HUES64 (cell line): ENCODE measurements at regions not wholly inside any gene's neighbourhood (a gene's known extent, or its start where the extent isn't known, plus 50 kb on each side); places are given as distances from the start of the nearest gene placed in this dataset.

Source experiments
- H3K27ac ChIP-seq: 2 replicates; pipeline ENCODE4 v1.7.0; 2013; ENCODE audit warnings: low read depth, low read length, inconsistent platforms
- H3K27me3 ChIP-seq: 2 replicates; pipeline ENCODE4 v1.6.1; 2013; ENCODE audit warnings: mild to moderate bottlenecking, low read length; ENCODE audit not compliant: insufficient read depth
- H3K36me3 ChIP-seq: 2 replicates; pipeline ENCODE4 v1.6.1; 2013; ENCODE audit warnings: mild to moderate bottlenecking, low read length; ENCODE audit not compliant: insufficient read depth
- H3K4me1 ChIP-seq: 2 replicates; pipeline ENCODE4 v1.6.1; 2013; ENCODE audit warnings: mild to moderate bottlenecking, low read length, moderate library complexity; ENCODE audit not compliant: insufficient read depth
- H3K4me3 ChIP-seq: 2 replicates; pipeline ENCODE4 v1.5.1; 2013; ENCODE audit warnings: mild to moderate bottlenecking, low read length, moderate library complexity
- H3K9ac ChIP-seq: 2 replicates; pipeline ENCODE4 v1.6.1; 2013; ENCODE audit warnings: mild to moderate bottlenecking, low read depth, low read length
- H3K9me3 ChIP-seq: 2 replicates; pipeline ENCODE4 v1.6.1; 2013; ENCODE audit warnings: low read depth, low read length; ENCODE audit not compliant: insufficient read depth
- WGBS: fragments of 150-250, 120-280 bp; methylation state at CpG from one replicate; pipeline ENCODE4 v1.1.7; 2013; ENCODE audit warnings: missing lambda C conversion rate; 5-methylcytosine and 5-hydroxymethylcytosine counted together

DNA sequence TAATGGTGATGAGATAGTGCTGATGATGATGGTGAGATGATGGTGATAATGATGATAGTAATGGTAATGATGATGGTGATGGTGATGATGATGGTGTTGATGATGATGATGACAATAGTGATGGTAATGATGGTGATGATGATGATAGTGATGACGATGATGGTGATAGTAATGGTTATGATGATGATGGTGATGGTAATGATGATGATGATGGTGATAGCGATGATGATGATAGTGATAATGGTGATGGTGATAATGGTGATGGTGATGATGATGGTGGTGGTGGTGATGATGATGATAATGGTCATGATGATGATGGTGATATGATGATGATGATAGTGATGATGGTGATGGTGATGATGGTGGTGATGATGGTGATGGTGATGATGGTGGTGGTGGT lies 384.6 kb downstream of the MATN1 start:
- Histone ChIP-seq H3K4me1 (no peaks in the 10 kb centered on the region), H3K27ac (no peak overlapping the region), H3K9ac (no peak overlapping the region), H3K36me3 (no peaks in the 10 kb centered on the region), H3K27me3 (peaks cover 3% of the 10 kb centered on the region), H3K4me3 (no peak overlapping the region), H3K9me3 (no peaks in the 10 kb centered on the region)
- 94% methylated on average over 2 of the region's 2 CpGs for WGBS

DNA sequence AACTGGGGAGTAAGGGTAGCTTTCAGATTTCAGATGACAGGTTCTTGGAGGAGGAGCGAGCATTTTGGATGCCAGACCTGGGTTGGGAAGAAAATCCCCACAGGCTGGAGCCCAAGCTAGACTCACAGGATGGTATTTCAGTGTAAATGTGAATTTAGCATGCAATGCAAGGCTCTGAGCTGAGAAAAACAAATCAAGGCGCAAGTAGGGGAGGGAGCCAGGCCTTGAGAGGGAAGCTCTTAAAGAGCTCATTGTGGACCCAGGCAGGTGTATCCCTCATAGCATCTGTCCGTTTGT lies 386.1 kb downstream of the MATN1 start:
- H3K9ac ChIP-seq = no peak overlapping the region
- H3K4me3 ChIP-seq = no peak overlapping the region
- no peaks in the 10 kb centered on the region; the same call in 1 of the 2 replicates for H3K27me3 ChIP-seq
- no peaks in the 10 kb centered on the region for H3K36me3 ChIP-seq
- H3K4me1 ChIP-seq = no peaks in the 10 kb centered on the region
- WGBS = 87% methylated on average over 3 of the region's 3 CpGs
- no peaks in the 10 kb centered on the region for H3K9me3 ChIP-seq
- H3K27ac ChIP-seq = no peak overlapping the region

DNA sequence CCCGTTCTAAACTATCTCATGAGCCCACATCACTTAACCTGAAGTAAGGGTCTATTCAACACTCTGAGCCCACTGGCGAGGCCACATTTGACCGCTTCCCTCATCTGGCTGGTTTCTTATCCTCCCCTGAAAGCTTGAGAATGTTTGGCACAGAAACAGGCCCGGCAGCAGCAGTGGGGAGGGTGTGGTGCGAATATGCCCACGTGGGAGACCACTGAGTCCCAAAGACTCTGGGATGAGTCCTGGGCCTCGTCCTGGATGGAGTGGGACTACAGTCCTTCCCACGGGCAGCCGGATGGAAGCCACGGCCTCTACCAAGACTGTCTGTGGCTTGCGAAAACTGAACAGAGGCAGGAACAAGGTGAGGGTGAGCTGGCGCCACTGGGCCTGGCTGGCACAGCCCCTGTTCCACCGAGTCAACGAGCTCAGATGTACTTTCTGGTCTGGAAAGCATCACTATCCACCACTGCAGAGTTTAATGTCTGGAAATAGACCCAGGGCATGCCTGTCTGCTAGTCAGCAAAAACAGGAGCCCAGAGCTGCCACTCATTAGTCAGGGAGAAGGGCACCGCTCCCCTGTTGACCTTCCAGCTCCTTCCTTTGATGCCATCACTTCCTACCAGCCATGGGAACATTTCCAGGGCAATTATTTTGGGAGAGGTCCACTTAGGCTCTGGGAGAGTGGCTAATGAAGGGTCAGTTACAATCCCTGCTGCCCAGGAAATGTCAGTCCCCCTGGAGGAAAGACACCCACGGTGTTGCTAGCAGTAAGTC lies 386.6 kb downstream of the MATN1 start:
- H3K27ac ChIP-seq = no peak overlapping the region
- H3K9ac ChIP-seq = no peak overlapping the region
- no peaks in the 10 kb centered on the region for H3K4me1 ChIP-seq
- H3K36me3 ChIP-seq = no peaks in the 10 kb centered on the region
- no peak overlapping the region for H3K4me3 ChIP-seq
- 79% methylated on average over 16 of the region's 16 CpGs for WGBS
- H3K27me3 ChIP-seq = no peaks in the 10 kb centered on the region; the same call in 1 of the 2 replicates
- H3K9me3 ChIP-seq = no peaks in the 10 kb centered on the region

DNA sequence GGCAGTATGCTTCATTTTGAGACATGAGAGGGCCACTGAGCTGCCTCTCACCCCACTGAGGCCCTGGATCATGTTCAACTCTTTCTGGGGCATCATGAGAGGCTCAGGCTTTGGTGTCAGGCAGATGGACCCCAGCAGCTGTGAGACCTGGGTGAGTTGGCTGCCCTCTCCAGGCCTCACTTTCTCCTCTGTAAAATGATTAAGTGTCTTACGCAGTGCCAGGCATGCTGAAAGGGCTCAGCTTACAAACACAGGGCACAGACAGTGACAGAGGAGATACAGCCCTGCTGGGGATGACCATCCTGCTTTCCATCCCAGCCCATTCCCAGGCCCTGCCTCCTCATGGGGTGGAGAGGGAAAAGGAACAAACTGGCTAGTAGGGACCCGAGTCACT lies 387.4 kb downstream of the MATN1 start:
- Histone ChIP-seq H3K27me3 (no peaks in the 10 kb centered on the region), H3K4me1 (no peaks in the 10 kb centered on the region), H3K9ac (no peak overlapping the region), H3K9me3 (no peaks in the 10 kb centered on the region), H3K36me3 (no peaks in the 10 kb centered on the region), H3K27ac (no peak overlapping the region), H3K4me3 (no peak overlapping the region)
- 92% methylated on average over 2 of the region's 2 CpGs for WGBS

DNA sequence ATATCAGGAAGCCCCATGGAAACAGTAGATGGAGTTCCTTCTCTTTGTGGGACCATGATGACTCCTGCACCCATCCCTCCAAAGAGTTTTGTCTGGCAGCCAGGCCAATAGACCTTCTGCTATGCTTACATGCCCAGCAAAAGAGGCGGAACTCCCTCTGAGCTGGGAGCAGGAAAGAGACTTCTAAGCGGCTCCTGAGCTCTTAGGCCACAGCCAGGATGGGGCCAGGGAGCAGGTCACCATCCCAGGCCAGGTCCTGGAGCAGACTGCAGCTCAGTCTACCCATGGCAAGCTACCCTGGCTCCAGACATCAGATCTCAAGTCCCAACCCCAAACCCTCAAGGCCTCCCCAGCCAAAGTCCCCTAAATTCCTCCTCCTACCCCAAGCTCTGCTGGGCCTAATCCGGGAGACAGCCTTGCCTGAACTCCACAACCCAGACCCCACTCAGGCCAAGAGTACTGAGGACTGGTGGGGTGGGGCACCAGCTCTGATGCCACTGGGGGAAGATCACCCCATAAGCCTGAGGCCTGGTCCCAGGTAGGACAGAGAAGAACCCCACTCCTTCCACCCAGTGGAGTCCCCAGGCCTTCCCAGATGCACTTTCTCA lies 387.9 kb downstream of the MATN1 start:
- no peaks in the 10 kb centered on the region for H3K36me3 ChIP-seq
- no peak overlapping the region for H3K9ac ChIP-seq
- H3K4me3 ChIP-seq = no peak overlapping the region
- H3K27me3 ChIP-seq = no peaks in the 10 kb centered on the region
- H3K9me3 ChIP-seq = no peaks in the 10 kb centered on the region
- H3K27ac ChIP-seq = no peak overlapping the region
- no peaks in the 10 kb centered on the region for H3K4me1 ChIP-seq
- 87% methylated on average over 3 of the region's 3 CpGs for WGBS

DNA sequence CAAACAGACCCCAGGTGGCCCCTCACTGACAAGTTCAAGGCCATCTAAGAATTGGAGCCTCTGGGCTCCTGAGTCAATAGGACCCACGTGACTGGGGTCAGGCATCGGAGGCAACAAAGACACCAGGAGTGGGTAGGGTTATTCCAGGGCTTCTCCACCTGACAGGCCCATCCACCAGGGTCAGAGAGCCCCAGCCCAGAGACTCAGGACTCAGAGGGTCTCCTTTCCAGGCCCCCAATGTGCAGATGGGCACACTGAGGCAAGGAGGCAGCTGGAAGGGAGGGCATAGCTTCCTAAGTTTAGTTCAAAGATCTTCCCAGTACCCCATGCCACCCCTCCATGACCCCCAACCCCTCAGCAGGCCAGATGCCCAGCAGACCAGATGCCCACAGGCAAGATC lies 388.6 kb downstream of the MATN1 start:
- no peaks in the 10 kb centered on the region for H3K36me3 ChIP-seq
- 64% methylated on average over 2 of the region's 2 CpGs for WGBS
- no peak overlapping the region for H3K9ac ChIP-seq
- no peak overlapping the region for H3K4me3 ChIP-seq
- no peaks in the 10 kb centered on the region for H3K27me3 ChIP-seq
- H3K27ac ChIP-seq = no peak overlapping the region
- H3K4me1 ChIP-seq = no peaks in the 10 kb centered on the region
- H3K9me3 ChIP-seq = no peaks in the 10 kb centered on the region

DNA sequence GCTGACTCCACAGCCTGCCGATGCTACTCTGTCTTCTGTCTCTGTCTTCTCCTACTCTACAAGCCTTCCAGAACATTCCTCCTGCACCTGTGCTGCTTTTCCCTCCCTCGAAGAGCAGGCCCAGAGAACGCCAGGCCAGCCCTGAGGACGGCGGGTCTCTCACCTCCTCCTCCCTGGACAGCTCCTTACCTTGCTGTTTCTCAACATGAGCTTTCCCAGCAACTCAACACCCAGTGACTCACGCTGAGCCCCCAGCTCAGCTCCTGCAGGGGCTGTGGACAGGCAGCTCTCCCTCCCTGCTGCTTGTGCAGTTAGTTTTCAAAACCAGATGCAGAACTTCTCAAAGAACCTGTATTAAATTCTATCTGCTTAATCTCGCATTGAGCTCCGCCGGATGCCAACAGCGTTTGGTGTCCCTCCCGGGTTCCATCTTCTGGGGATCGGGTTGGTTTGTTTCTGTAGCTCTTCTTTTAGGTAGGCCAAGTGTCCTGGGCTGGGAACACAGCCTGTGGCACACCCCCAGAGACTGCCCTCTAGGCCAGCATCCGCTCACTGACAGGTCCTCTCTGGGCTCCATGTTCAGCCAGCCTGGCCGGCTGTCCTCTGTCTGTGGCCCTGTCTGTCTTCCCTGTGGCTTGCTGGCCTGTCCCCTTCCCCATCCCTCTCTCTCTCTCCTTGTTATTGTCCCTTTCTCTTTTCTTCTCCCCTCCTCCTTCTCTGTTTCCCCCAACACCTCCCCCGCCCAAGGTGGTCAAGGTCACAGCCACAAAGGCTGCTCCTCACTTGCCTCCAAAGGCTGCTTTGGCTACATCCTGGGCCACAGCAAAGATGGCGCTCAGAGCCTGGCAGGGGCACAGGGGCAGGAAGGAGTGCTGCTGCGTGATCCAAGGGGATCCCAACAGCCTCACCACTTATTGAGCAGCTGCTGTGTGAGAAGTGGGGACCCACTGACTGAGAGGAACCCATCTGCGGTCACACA lies 391.0 kb downstream of the MATN1 start:
- H3K27me3 ChIP-seq = no peaks in the 10 kb centered on the region
- no peak overlapping the region for H3K9ac ChIP-seq
- 86% methylated on average over 18 of the region's 18 CpGs for WGBS

DNA sequence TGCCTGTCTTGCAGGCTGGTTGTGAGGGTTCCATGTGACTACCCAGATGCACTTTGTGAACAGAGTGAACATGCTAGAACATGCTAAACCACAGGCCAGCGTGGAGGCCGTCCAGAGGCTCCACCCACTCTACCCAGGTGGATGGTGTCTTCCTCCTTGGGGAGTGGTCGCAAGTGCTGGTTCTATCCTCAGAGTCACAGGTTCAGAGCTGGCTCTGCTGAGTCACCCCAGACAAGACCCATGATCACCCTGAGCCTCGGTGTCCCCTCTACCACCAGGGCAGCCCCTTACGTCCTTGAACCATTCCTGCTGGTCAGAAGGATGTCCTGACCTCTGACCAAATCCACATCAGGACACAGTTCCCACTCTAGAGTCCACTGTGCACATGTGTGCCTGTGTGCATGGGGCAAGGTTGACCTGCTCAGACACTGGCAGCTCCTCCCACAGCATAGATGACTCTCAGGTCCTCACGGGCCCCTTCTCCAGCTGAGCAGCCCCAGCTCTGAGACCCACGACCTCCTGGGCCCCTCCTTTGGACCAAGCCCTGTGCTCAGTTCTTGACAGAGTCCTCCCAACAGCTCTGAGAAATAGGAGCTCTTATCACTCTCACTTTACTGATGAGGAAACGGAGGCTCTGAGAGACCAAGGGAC lies 391.8 kb downstream of the MATN1 start:
- H3K4me3 ChIP-seq = no peak overlapping the region
- H3K27ac ChIP-seq = no peak overlapping the region
- WGBS = 92% methylated on average over 8 of the region's 8 CpGs
- H3K9ac ChIP-seq = no peak overlapping the region
- H3K27me3 ChIP-seq = no peaks in the 10 kb centered on the region
- no peaks in the 10 kb centered on the region for H3K4me1 ChIP-seq
- H3K9me3 ChIP-seq = no peaks in the 10 kb centered on the region
- no peaks in the 10 kb centered on the region for H3K36me3 ChIP-seq

More for the DNA sequence above, 391.0 kb downstream of the MATN1 start:
- no peak overlapping the region for H3K27ac ChIP-seq
- H3K9me3 ChIP-seq = no peaks in the 10 kb centered on the region
- H3K4me3 ChIP-seq = no peak overlapping the region
- H3K4me1 ChIP-seq = no peaks in the 10 kb centered on the region
- no peaks in the 10 kb centered on the region for H3K36me3 ChIP-seq

DNA sequence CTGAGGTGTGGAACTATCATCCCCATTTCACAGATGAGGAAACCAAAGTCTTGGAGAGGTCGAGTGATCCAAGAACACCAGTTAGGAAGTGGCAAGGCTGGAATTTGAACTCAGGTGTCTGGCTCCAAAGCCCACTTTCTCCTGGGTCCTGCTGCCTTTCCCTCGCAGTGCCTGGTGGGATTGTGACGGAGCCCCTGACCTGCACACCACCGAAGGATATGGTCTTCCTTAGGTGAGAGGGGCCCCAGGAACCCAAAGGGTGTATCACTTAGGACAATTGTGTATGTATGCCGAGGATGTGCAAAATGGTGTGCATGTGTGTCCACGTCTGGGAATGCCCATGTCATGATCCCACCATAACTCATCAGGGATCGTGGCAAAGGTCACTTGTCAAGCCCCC lies 392.7 kb downstream of the MATN1 start:
- Histone ChIP-seq H3K4me1 (no peaks in the 10 kb centered on the region), H3K27ac (no peak overlapping the region), H3K9ac (no peak overlapping the region), H3K27me3 (no peaks in the 10 kb centered on the region), H3K9me3 (no peaks in the 10 kb centered on the region), H3K36me3 (no peaks in the 10 kb centered on the region), H3K4me3 (no peak overlapping the region)
- WGBS = 81% methylated on average over 7 of the region's 7 CpGs

DNA sequence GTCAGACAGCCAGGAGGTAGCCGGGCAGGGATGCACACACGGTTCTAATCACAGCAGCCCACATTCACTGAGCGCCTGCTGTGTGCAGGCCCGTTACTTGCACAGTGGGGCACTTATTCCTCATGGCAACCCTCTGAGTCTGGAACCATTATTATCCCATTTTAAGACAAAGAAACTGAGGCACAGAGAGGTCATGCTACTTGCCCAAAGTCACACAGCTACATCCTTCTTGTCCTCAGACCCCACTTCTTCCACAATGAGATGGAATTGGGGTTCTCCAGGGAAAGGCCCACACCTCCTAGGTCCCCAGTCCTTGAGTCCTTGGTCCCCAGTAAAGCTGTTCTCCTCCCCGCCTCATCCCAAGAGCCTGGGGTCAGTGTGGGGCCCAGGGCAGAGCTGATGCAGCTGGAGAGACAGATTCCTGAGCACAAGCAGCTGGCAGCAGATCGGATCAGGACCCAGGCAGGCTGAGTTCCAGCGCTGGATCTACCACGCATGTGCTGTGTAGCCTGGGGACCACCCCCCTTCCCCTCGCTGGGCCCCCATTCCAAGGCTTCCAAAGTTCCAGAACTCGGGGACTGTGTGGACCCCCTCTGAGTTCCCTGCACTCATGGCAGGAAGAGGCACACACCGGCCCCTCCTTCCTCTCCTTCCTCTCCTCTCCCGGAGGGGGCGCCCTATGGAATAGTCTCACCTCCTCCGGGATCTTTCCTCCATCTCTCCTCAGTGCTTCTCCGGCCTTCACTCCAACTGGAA lies 393.4 kb downstream of the MATN1 start:
- H3K36me3 ChIP-seq = no peaks in the 10 kb centered on the region
- H3K27me3 ChIP-seq = no peaks in the 10 kb centered on the region
- H3K27ac ChIP-seq = no peak overlapping the region
- H3K4me1 ChIP-seq = no peaks in the 10 kb centered on the region
- whole genome bisulfite sequencing = 86% methylated on average over 15 of the region's 15 CpGs
- no peak overlapping the region for H3K4me3 ChIP-seq
- no peaks in the 10 kb centered on the region for H3K9me3 ChIP-seq
- H3K9ac ChIP-seq = no peak overlapping the region
